HG03571 (cell line): ENCODE measurements at regions not wholly inside any gene's neighbourhood (a gene's known extent, or its start where the extent isn't known, plus 50 kb on each side); places are given as distances from the start of the nearest gene placed in this dataset.
A peak's percentile ranks its signal among the peaks of the same experiment; 100 is the strongest.
"Not testable (repeated sequence)": the region's sequence is repeated elsewhere in the genome, so short reads cannot be mapped to it uniquely, and the experiment has no call there.

ENCODE experiments used
- ATAC-seq: cut with Tn5 transposase; IDR thresholded peaks from one replicate; pipeline ENCODE4 v1.9.1; 2021; ENCODE audit not compliant: unreplicated experiment

- ATAC-seq, result not testable (repeated sequence)
These were observed 247.5 kb downstream of the SPATA31A6 start for GRCh38 chr9:42430674-42431615.

- not testable (repeated sequence) for ATAC-seq
These were observed 248.2 kb downstream of the SPATA31A6 start for GRCh38 chr9:42431616-42432010.

- not testable (repeated sequence) for ATAC-seq
These were observed 251.6 kb downstream of the SPATA31A6 start for GRCh38 chr9:42434844-42435714.

GRCh38 chr9:42435715-42436342, 252.4 kb downstream of the SPATA31A6 start:
- ATAC-seq, result not testable (repeated sequence)

GRCh38 chr9:42437057-42437759, 253.7 kb downstream of the SPATA31A6 start:
- ATAC-seq, result not testable (repeated sequence)

- ATAC-seq, result not testable (repeated sequence)
These were observed 259.2 kb downstream of the SPATA31A6 start for GRCh38 chr9:42442680-42443079.

GRCh38 chr9:42443414-42443813, 260.0 kb downstream of the SPATA31A6 start:
- peak; percentile 57 for ATAC-seq

- not testable (repeated sequence) for ATAC-seq
These were observed 278.0 kb downstream of the SPATA31A6 start for GRCh38 chr9:42461436-42461835.

GRCh38 chr9:42461863-42462262, 278.4 kb downstream of the SPATA31A6 start:
- not testable (repeated sequence) for ATAC-seq

GRCh38 chr9:42463981-42464380, 280.5 kb downstream of the SPATA31A6 start:
- ATAC-seq, result not testable (repeated sequence)

GRCh38 chr9:42470577-42470976, 287.1 kb downstream of the SPATA31A6 start:
- ATAC-seq, result not testable (repeated sequence)

GRCh38 chr9:42490989-42491388, 307.5 kb downstream of the SPATA31A6 start:
- ATAC-seq, result not testable (repeated sequence)

GRCh38 chr9:42502620-42503264, 319.3 kb downstream of the SPATA31A6 start:
- ATAC-seq, result not testable (repeated sequence)

GRCh38 chr9:42508111-42508510, 324.7 kb downstream of the SPATA31A6 start:
- not testable (repeated sequence) for ATAC-seq

- not testable (repeated sequence) for ATAC-seq
These were observed 330.1 kb downstream of the SPATA31A6 start for GRCh38 chr9:42513535-42513934.

- ATAC-seq, result not testable (repeated sequence)
These were observed 351.0 kb downstream of the SPATA31A6 start for GRCh38 chr9:42534325-42534983.

- ATAC-seq, result not testable (repeated sequence)
These were observed 351.5 kb downstream of the SPATA31A6 start for GRCh38 chr9:42534984-42535325.

GRCh38 chr9:42550789-42551357, 367.4 kb downstream of the SPATA31A6 start:
- ATAC-seq, result not testable (repeated sequence)

GRCh38 chr9:42568530-42568929, 385.1 kb downstream of the SPATA31A6 start:
- not testable (repeated sequence) for ATAC-seq
